Vagina (tissue), 2 donors: ENCODE measurements at regions not wholly inside any gene's neighbourhood (a gene's known extent, or its start where the extent isn't known, plus 50 kb on each side); places are given as distances from the start of the nearest gene placed in this dataset.
"Not testable (repeated sequence)": the region's sequence is repeated elsewhere in the genome, so short reads cannot be mapped to it uniquely, and the experiment has no call there.

Experiments used
- CTCF ChIP-seq, 3 experiments: fragments of 450-650 bp in 2 of 3; fragments of 200-600 bp in 1 of 3; sonication (generic) in 1 of 3; IDR thresholded peaks; one replicate each; pipeline ENCODE4 v1.5.1; 2017 to 2019; ENCODE audit warnings: antibody characterized with exemption in 3 of 3, mild to moderate bottlenecking in 2 of 3, moderate library complexity in 2 of 3
- POLR2A ChIP-seq, 2 donors: fragments of 450-650 bp; IDR thresholded peaks; one replicate each; pipeline ENCODE4 v1.6.1; 2017; ENCODE audit warnings: antibody characterized with exemption in 2 of 2, mild to moderate bottlenecking in 2 of 2, moderate library complexity in 2 of 2

GRCh38 chr9:65383646-65384045 is 98.6 kb upstream of the FOXD4L5 start:
- not testable (repeated sequence) for TF ChIP-seq CTCF, POLR2A (IDR thresholded peaks at IDR 0.05)
